ENCODE measurements at regions not wholly inside any gene's neighbourhood (a gene's known extent, or its start where the extent isn't known, plus 50 kb on each side); places are given as distances from the start of the nearest gene placed in this dataset.
"Not testable (repeated sequence)": the region's sequence is repeated elsewhere in the genome, so short reads cannot be mapped to it uniquely, and the experiment has no call there.

- TF ChIP-seq, protein P1, sequence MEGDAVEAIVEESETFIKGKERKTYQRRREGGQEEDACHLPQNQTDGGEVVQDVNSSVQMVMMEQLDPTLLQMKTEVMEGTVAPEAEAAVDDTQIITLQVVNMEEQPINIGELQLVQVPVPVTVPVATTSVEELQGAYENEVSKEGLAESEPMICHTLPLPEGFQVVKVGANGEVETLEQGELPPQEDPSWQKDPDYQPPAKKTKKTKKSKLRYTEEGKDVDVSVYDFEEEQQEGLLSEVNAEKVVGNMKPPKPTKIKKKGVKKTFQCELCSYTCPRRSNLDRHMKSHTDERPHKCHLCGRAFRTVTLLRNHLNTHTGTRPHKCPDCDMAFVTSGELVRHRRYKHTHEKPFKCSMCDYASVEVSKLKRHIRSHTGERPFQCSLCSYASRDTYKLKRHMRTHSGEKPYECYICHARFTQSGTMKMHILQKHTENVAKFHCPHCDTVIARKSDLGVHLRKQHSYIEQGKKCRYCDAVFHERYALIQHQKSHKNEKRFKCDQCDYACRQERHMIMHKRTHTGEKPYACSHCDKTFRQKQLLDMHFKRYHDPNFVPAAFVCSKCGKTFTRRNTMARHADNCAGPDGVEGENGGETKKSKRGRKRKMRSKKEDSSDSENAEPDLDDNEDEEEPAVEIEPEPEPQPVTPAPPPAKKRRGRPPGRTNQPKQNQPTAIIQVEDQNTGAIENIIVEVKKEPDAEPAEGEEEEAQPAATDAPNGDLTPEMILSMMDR (IDR thresholded peaks at IDR 0.05; ENCODE audit: insufficient read depth, low read length), result not testable (repeated sequence)
- not testable (repeated sequence) for TF ChIP-seq POLR2AphosphoS5 (IDR thresholded peaks at IDR 0.05; ENCODE audit: low read depth); REST (IDR thresholded peaks at IDR 0.05; ENCODE audit: insufficient replicate concordance, low read depth); SPI1 (IDR thresholded peaks at IDR 0.05; ENCODE audit: borderline replicate concordance, low read depth)
Measured at GRCh38 chr21:6027497-6027896, 4493.9 kb upstream of the TPTE start.
